Mesodermal cell (in vitro differentiated cells): ENCODE measurements at regions not wholly inside any gene's neighbourhood (a gene's known extent, or its start where the extent isn't known, plus 50 kb on each side); places are given as distances from the start of the nearest gene placed in this dataset.
"Not testable (repeated sequence)": the region's sequence is repeated elsewhere in the genome, so short reads cannot be mapped to it uniquely, and the experiment has no call there.

ENCODE experiments used
- H3K27ac ChIP-seq: 2 replicates; pipeline ENCODE4 v1.7.0; 2013; ENCODE audit warnings: mild to moderate bottlenecking, low read depth, low read length, moderate library complexity; ENCODE audit not compliant: severe bottlenecking
- H3K36me3 ChIP-seq: 2 replicates; pipeline ENCODE4 v1.7.1; 2013; ENCODE audit warnings: mild to moderate bottlenecking, low read length, moderate library complexity; ENCODE audit not compliant: control insufficient read depth, insufficient read depth
- H3K4me1 ChIP-seq: one replicate; pipeline ENCODE4 v1.7.1; 2013; ENCODE audit warnings: mild to moderate bottlenecking, low read length; ENCODE audit not compliant: insufficient read depth, control insufficient read depth, poor library complexity, severe bottlenecking
- H3K4me3 ChIP-seq: 2 replicates; pipeline ENCODE4 v1.7.0; 2013; ENCODE audit warnings: low read length, control low read depth, mild to moderate bottlenecking; ENCODE audit not compliant: insufficient read depth, poor library complexity, severe bottlenecking; ENCODE audit errors: extremely low read depth
- H3K9me3 ChIP-seq: 2 replicates; pipeline ENCODE4 v1.7.1; 2013; ENCODE audit warnings: mild to moderate bottlenecking, low read length, moderate library complexity; ENCODE audit not compliant: control insufficient read depth
- WGBS, 2 experiments: methylation state at CpG; one replicate each; pipeline ENCODE4 v1.1.5; 2013; ENCODE audit warnings: missing lambda C conversion rate in 2 of 2; ENCODE audit not compliant: insufficient coverage in 2 of 2; 5-methylcytosine and 5-hydroxymethylcytosine counted together

DNA sequence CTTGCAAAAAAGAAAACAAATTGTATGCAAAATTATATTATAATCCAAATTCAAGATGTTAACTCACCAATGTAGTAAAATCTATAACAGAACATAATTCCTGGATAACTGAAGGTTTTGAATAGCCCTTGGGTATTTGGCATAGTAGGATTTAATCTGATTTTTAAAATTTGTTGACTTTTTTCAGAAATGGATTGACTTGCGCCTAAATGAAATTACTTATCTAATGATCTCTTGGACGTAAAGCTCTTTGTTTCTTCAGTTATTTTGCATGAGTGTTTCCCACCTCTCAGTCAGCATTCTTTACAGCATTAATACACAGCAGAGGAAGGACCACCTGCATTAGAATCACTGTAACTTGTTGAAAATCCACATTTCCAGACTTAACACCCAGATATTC, 169.6 kb downstream of the SEPTIN7 start:
- Histone ChIP-seq H3K36me3 (no peaks in the 10 kb centered on the region), H3K27ac (no peak overlapping the region), H3K4me3 (no peak overlapping the region), H3K9me3 (no peaks in the 10 kb centered on the region), H3K4me1 (no peaks in the 10 kb centered on the region)
- WGBS, 2 experiments, result 83% methylated on average over 1 of the region's 2 CpGs; no CpG with 5 or more reads in 1 of the 2 experiments

DNA sequence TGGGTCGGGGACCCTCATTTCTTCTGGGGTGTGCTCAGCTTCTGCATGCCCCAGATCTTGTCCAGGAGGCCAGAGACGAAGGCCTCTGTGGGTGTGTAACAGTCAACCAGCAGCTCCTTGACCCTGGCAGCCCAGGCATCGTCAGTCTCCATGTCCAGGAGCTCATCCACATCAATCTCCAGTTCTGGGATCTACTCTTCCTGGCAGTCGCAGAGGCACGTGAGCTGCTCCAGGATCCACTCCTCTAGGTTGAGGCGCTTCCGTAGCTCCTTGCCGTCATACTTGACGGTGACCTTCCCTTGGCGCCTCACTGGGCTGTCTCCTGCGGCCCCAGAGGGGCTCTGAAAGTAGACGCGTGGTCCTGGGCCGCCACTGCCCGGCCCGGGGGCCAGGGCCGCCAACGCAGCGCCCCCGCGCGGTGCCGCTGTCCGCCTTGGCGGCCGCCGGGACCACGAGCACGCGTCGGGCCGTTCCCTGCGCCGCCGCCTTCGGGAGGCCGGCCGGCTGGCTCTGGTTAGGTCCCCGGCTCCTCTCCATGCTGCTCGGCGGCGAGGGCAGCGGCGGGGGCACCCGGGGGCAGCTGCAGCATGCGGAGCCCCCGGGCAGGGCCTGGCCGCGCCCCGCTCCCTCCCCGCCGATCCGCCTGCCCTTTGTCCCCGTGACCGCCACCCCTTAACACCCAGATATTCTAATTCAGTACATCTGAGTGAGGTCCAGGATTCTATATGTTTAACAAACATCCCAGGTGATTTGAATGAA, 170.5 kb downstream of the SEPTIN7 start:
- WGBS, 2 experiments, result 96 to 98% methylated on average over 34 to 47 of the region's 55 CpGs
- Histone ChIP-seq H3K4me3 (no peak overlapping the region), H3K9me3 (no peaks in the 10 kb centered on the region), H3K4me1 (no peaks in the 10 kb centered on the region), H3K27ac (no peak overlapping the region), H3K36me3 (no peaks in the 10 kb centered on the region)

DNA sequence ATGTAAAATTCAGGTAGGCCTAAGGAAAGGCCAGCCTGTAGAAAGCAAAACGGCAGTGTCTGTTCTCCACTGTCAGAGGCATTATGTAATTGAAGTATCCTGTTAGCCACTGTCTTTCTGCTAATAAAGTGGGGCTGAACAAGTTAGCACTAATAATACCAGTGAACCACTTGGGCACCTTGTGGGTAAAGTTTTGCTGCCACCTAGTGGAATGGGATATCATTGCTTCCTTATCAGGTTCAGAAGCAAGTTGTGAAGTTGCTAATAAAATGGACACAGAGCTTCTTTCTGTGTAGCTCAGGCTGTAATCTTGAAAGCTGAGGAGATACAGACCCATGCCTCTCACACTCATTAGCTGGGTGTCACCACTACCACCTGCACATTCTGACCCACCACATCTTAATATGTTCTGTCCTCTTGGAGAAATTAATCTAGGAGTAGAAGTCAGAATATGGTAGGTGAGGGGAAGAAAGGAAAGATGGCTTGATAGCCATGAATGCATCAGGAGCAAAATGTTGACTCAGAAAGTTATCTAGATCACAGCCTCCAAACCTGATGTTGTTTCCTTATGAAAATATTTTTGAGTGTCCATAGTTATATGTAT, 175.1 kb downstream of the SEPTIN7 start:
- H3K9me3 ChIP-seq, result no peaks in the 10 kb centered on the region
- 0 to 20% methylated on average over 1 of the region's 1 CpG for WGBS, 2 experiments
- no peak overlapping the region for H3K4me3 ChIP-seq
- no peaks in the 10 kb centered on the region for H3K4me1 ChIP-seq
- no peaks in the 10 kb centered on the region for H3K36me3 ChIP-seq
- H3K27ac ChIP-seq, result no peak overlapping the region

DNA sequence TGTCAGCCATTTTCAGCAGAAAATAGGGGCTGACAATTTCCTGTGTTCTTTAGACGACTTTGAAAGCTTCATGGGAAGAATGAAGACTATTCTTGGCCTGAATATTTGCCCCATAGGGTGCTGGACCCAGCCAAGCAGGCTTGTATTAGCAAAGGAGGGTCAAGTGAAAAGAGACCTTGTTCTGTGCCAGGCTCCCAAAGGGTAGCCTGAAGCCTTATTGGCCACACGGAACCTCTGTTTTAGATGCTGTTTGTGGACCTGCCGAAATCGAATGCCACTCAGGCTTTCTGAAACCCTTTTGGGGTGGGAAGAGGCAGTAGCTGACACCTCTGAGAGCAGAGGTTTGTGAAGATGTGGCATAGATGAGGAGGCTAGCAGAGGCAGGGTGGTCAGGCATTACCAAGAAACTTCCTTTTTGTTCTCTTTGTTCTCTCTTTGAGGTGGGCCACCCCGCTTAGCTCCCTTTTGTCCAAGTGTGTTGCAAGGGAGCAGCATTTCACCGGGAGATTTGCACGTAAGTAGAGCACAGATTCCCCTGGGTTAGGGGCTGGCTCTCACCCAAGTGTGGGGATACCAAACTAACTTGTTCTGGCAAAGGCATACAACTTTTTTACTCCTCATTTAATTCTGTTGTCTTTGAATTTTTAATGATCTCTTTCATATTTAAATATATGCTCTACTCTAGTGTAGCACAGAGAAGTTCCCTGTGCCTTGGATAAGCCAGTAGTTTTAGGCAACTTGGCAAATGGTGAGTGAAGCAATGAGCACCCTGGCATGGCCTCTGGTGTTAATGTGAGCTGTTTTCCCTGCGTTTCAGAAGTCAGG, 174.0 kb upstream of the EEPD1 start:
- not testable (repeated sequence) for H3K9me3 ChIP-seq, H3K27ac ChIP-seq, H3K36me3 ChIP-seq, H3K4me3 ChIP-seq, H3K4me1 ChIP-seq
- WGBS, 2 experiments, result 59 to 78% methylated on average over 4 to 8 of the region's 8 CpGs

DNA sequence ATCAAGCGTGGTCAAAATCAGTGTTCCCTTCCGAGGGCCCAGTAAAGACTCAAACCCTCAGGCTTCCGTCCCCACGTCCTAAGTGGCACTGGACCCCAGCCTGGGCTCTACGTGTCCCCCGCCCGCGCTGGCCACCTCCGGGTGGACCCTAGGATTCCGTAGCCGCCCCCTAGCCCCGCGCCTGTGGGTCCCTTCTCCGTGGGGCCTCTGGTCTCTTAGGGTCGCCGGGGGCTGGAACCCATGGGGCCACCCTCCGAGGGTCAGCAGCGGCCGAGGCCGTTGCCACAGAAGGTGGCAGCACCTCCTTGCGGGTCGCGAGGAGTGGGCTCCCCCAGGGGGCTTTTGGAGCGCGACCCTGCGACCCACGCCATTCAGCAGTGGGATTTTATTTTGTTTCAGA, 170.5 kb upstream of the EEPD1 start:
- WGBS, 2 experiments, result 88 to 96% methylated on average over 25 to 27 of the region's 27 CpGs
- Histone ChIP-seq H3K36me3 (no peaks in the 10 kb centered on the region), H3K4me1 (no peaks in the 10 kb centered on the region), H3K4me3 (no peak overlapping the region), H3K27ac (no peak overlapping the region), H3K9me3 (no peaks in the 10 kb centered on the region)

DNA sequence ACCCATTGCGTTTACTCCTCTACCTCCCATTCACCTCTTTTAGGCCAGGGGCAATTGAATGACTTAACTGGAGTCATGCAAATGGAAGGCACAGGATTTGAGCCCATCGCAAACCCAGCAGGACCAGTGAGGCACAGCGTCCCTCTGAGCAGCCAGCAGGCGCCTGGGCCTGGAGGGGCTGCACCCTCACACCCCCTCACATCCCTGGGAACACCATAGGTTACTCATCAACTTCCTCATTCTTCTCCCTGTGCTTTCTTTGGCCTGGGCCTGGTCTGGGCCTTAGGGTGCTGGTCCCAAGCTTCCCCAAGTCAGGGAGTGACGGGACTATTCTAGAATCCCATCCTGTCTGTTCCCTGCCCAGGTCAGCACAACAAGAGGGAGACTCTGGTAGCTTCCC, 169.4 kb upstream of the EEPD1 start:
- Histone ChIP-seq H3K4me1 (no peaks in the 10 kb centered on the region), H3K27ac (no peak overlapping the region), H3K36me3 (no peaks in the 10 kb centered on the region), H3K4me3 (no peak overlapping the region), H3K9me3 (no peaks in the 10 kb centered on the region)
- WGBS, 2 experiments, result 84 to 94% methylated on average over 3 to 4 of the region's 5 CpGs

DNA sequence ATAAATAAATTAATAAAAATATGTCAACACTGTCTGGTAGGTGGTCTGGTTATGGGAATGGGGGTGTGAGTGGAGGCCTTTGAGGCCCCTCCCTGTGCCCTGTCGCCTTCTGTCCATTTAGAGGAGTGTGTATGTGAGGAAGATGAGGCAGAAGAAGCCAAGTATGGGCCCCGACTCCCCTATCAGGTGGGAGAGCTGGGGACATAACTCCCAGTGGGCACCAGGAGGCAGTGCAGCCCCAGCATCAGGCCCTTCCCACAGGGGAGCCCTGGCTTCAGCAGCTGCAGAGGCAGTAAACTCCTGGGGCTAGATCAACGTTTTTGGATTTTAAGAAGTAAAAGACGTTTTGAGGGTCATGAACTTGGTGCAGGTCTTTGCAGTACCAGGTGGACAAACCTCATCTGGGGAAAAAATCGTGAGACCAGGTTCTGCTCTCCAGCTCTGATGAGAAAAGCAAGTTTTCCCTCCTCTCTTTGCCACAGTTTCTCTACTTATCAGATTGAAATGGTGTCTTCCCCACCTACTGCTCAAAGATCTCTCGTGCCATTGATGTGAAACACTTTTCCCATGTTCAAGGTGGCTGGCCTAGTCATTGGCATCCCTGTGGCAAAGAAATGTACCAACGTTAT, 167.8 kb upstream of the EEPD1 start:
- no peaks in the 10 kb centered on the region for H3K4me1 ChIP-seq
- no peaks in the 10 kb centered on the region for H3K9me3 ChIP-seq
- 32 to 38% methylated on average over 6 of the region's 7 CpGs for WGBS, 2 experiments
- H3K4me3 ChIP-seq, result no peak overlapping the region
- H3K27ac ChIP-seq, result no peak overlapping the region
- no peaks in the 10 kb centered on the region for H3K36me3 ChIP-seq

DNA sequence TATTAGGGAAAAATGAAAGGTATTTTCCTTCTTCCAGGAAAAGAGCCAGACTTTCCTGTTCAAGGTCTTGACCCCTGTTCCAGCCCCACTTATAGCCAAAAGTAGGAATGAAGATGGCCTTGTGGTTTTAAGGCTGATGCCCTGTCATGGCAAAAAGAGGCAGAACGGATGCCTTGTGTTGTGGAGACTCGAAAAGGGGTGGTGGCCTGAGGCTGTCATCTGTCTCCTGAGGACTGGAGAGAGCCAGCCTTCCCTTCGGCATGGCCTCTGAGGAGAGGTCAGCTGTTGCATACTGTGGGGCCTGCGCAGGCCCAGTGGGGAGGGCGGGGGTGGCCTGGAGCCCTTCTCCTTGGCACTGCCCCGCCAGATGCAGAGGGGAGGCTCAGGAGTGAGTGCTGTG, 166.0 kb upstream of the EEPD1 start:
- no peak overlapping the region for H3K4me3 ChIP-seq
- no peaks in the 10 kb centered on the region for H3K36me3 ChIP-seq
- H3K27ac ChIP-seq, result no peak overlapping the region
- WGBS, 2 experiments, result 91 to 97% methylated on average over 4 of the region's 6 CpGs
- H3K9me3 ChIP-seq, result no peaks in the 10 kb centered on the region
- H3K4me1 ChIP-seq, result no peaks in the 10 kb centered on the region

DNA sequence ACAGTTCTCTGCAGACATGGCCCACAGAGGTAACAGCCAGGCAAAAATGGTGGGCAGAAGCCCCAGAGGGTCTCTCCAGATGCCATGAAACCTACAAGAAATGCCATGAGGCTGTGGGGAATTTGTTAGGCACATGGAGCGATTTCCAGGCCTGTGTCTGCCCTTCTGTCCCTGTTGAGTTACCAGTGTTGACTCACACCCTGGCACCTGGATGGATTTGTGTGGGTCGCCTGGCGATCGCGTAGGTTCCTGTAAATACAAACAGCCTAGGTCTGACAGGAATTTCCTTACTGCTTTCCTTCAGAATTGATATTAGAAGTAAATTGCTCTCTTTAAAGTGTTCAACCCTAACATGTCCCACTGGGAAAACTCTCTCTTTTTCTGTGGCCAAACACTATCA, 164.9 kb upstream of the EEPD1 start:
- 94 to 100% methylated on average over 1 to 3 of the region's 5 CpGs for WGBS, 2 experiments
- Histone ChIP-seq H3K36me3 (no peaks in the 10 kb centered on the region), H3K9me3 (no peaks in the 10 kb centered on the region), H3K27ac (no peak overlapping the region), H3K4me3 (no peak overlapping the region), H3K4me1 (no peaks in the 10 kb centered on the region)

DNA sequence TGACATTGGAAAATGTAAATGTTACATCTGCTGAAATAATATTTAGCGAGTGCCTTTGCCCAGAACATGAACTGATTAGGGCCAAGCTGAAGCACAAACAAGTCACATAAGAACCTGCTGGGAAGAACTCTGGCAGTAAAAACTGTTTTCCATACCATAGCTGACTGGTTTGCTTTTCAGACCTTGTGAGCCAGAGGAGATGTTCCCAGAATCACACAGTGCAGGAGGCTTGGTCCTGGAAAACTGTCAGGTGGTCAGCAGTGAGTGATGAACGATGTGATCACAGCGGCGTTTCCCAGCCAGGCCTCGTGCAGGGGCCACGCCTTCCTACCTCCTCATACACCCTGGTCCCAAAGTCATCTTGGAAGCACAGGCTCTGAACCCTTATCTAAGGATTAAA, 164.2 kb upstream of the EEPD1 start:
- H3K36me3 ChIP-seq, result no peaks in the 10 kb centered on the region
- H3K4me3 ChIP-seq, result no peak overlapping the region
- H3K9me3 ChIP-seq, result no peaks in the 10 kb centered on the region
- no peaks in the 10 kb centered on the region for H3K4me1 ChIP-seq
- H3K27ac ChIP-seq, result no peak overlapping the region
- WGBS, 2 experiments, result 82 to 88% methylated on average over 4 to 6 of the region's 6 CpGs
